GM23248 (cell line): ENCODE measurements at regions not wholly inside any gene's neighbourhood (a gene's known extent, or its start where the extent isn't known, plus 50 kb on each side); places are given as distances from the start of the nearest gene placed in this dataset.

Experiments
- EZH2 ChIP-seq: fragments of 200-600 bp; sonication (generic); IDR thresholded peaks from 2 replicates; pipeline ENCODE4 v1.6.1; 2018; ENCODE audit warnings: antibody characterized with exemption, mild to moderate bottlenecking; ENCODE audit not compliant: insufficient read depth, poor library complexity, severe bottlenecking
- EZH2phosphoT487 ChIP-seq: fragments of 200-600 bp; sonication (generic); IDR thresholded peaks from 2 replicates; pipeline ENCODE4 v1.6.1; 2018; ENCODE audit warnings: antibody characterized with exemption, moderate library complexity, mild to moderate bottlenecking, low read depth; ENCODE audit not compliant: insufficient read depth

- TF ChIP-seq EZH2, result no peak
- no peak for TF ChIP-seq EZH2phosphoT487
Observed at GRCh38 chr1:147413110-147413605, 128.1 kb upstream of the BCL9 start.
